ENCODE measurements at regions not wholly inside any gene's neighbourhood (a gene's known extent, or its start where the extent isn't known, plus 50 kb on each side); places are given as distances from the start of the nearest gene placed in this dataset.

GRCh38 chr13:107548338-107548737 lies 667.0 kb downstream of the LIG4 start:
- no peak overlapping the region for H3K4me3 ChIP-seq (ENCODE audit: control insufficient read depth, low read depth, low read length)
- no peak for TF ChIP-seq CTCF (conservative IDR thresholded peaks at IDR 0.05; ENCODE audit: control insufficient read depth, insufficient read depth, low read depth, low read length)
- no peak for DNase-seq (ENCODE audit: low read depth)

- H3K4me3 ChIP-seq (ENCODE audit: control insufficient read depth, low read depth, low read length) = no peak overlapping the region
- DNase-seq (ENCODE audit: low read depth) = no peak
- TF ChIP-seq CTCF (conservative IDR thresholded peaks at IDR 0.05; ENCODE audit: control insufficient read depth, insufficient read depth, low read depth, low read length) = no peak
Observed at GRCh38 chr13:107545946-107546502, 669.3 kb downstream of the LIG4 start.

- no peak for TF ChIP-seq CTCF (conservative IDR thresholded peaks at IDR 0.05; ENCODE audit: control insufficient read depth, insufficient read depth, low read depth, low read length)
- DNase-seq (ENCODE audit: low read depth) = no peak
- no peak overlapping the region for H3K4me3 ChIP-seq (ENCODE audit: control insufficient read depth, low read depth, low read length)
Observed at GRCh38 chr13:107534548-107534947, 680.8 kb downstream of the LIG4 start.

- no peak for DNase-seq (ENCODE audit: low read depth)
- no peak for TF ChIP-seq CTCF (conservative IDR thresholded peaks at IDR 0.05; ENCODE audit: control insufficient read depth, insufficient read depth, low read depth, low read length)
- no peak overlapping the region for H3K4me3 ChIP-seq (ENCODE audit: control insufficient read depth, low read depth, low read length)
Observed at GRCh38 chr13:107531816-107532215, 683.5 kb downstream of the LIG4 start.

GRCh38 chr13:107531180-107531579 lies 684.2 kb downstream of the LIG4 start:
- no peak for TF ChIP-seq CTCF (conservative IDR thresholded peaks at IDR 0.05; ENCODE audit: control insufficient read depth, insufficient read depth, low read depth, low read length)
- DNase-seq (ENCODE audit: low read depth) = no peak
- H3K4me3 ChIP-seq (ENCODE audit: control insufficient read depth, low read depth, low read length) = no peak overlapping the region

GRCh38 chr13:107529035-107529434 lies 686.3 kb downstream of the LIG4 start:
- no peak for TF ChIP-seq CTCF (conservative IDR thresholded peaks at IDR 0.05; ENCODE audit: control insufficient read depth, insufficient read depth, low read depth, low read length)

GRCh38 chr13:107518780-107519179 lies 696.6 kb downstream of the LIG4 start:
- DNase-seq (ENCODE audit: low read depth) = peak; percentile 3
- H3K4me3 ChIP-seq (ENCODE audit: control insufficient read depth, low read depth, low read length) = no peak overlapping the region
- TF ChIP-seq CTCF (conservative IDR thresholded peaks at IDR 0.05; ENCODE audit: control insufficient read depth, insufficient read depth, low read depth, low read length) = no peak

More at GRCh38 chr13:107529035-107529434, 686.3 kb downstream of the LIG4 start:
- no peak overlapping the region for H3K4me3 ChIP-seq (ENCODE audit: control insufficient read depth, low read depth, low read length)
- DNase-seq (ENCODE audit: low read depth) = no peak

Data from fibroblast of mammary gland (primary cell).